ENCODE measurements at regions not wholly inside any gene's neighbourhood (a gene's known extent, or its start where the extent isn't known, plus 50 kb on each side); places are given as distances from the start of the nearest gene placed in this dataset.

DNA sequence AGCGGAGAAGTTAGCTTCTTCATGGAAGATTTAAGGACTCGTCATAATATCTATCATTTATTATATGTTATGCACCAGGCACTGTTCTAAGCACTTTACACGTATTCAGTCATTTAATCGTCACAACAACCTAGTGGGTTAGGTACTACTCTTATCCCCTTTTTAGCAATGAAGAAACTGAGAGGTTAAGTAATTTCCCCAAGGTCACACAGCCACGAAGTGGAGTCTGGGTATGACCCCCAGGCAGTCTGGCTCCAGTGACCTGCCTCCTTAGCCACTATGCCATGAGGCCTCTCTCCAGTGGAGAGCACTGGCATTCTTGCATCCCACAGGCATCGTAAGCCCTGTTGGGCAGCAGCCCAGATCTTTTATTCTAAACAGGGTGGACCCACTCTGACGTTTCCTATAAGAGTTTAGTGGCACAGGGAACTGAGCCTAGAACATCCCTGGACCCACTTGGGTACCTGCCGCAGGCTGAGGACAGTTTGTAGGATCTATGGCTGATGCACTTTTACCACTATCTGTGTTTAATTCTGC, 123.0 kb downstream of the NAV1 start:
- TF ChIP-seq, protein P1, sequence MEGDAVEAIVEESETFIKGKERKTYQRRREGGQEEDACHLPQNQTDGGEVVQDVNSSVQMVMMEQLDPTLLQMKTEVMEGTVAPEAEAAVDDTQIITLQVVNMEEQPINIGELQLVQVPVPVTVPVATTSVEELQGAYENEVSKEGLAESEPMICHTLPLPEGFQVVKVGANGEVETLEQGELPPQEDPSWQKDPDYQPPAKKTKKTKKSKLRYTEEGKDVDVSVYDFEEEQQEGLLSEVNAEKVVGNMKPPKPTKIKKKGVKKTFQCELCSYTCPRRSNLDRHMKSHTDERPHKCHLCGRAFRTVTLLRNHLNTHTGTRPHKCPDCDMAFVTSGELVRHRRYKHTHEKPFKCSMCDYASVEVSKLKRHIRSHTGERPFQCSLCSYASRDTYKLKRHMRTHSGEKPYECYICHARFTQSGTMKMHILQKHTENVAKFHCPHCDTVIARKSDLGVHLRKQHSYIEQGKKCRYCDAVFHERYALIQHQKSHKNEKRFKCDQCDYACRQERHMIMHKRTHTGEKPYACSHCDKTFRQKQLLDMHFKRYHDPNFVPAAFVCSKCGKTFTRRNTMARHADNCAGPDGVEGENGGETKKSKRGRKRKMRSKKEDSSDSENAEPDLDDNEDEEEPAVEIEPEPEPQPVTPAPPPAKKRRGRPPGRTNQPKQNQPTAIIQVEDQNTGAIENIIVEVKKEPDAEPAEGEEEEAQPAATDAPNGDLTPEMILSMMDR (conservative IDR thresholded peaks at IDR 0.05; ENCODE audit: low read length), result no peak
- no peak for TF ChIP-seq EZH2phosphoT487 (IDR thresholded peaks at IDR 0.05; ENCODE audit: borderline replicate concordance, low read depth, low read length)

Measured in OCI-LY7 (cell line).